ENCODE measurements at regions not wholly inside any gene's neighbourhood (a gene's known extent, or its start where the extent isn't known, plus 50 kb on each side); places are given as distances from the start of the nearest gene placed in this dataset.

- Histone ChIP-seq H3K9me3 (no peaks in the 10 kb centered on the region), H3K4me1 (ENCODE audit: insufficient read depth) (no peaks in the 10 kb centered on the region), H3K36me3 (no peaks in the 10 kb centered on the region), H3K4me3 (no peak overlapping the region), H3K27ac (no peak overlapping the region), H3K27me3 (no peaks in the 10 kb centered on the region)
- WGBS, 3 donors = 78 to 91% (median 81%) methylated on average over 1 of the region's 1 CpG
- intact Hi-C loops (cut with DNase I) = no loop called here
- TF ChIP-seq CTCF (IDR thresholded peaks at IDR 0.05) (no peak), POLR2A (IDR thresholded peaks at IDR 0.05) (no peak), EP300 (IDR thresholded peaks at IDR 0.05) (no peak)
- DNase-seq = no peak
Observed at GRCh38 chr7:9307131-9307530, 873.7 kb downstream of the NXPH1 start.

GRCh38 chr7:9324513-9324912 is 891.1 kb downstream of the NXPH1 start:
- no peak overlapping the region for H3K4me3 ChIP-seq
- H3K4me1 ChIP-seq (ENCODE audit: insufficient read depth) = no peaks in the 10 kb centered on the region
- no peak for TF ChIP-seq EP300 (IDR thresholded peaks at IDR 0.05)
- TF ChIP-seq CTCF (IDR thresholded peaks at IDR 0.05) = no peak
- TF ChIP-seq POLR2A (IDR thresholded peaks at IDR 0.05) = no peak
- H3K27me3 ChIP-seq = no peaks in the 10 kb centered on the region
- intact Hi-C loops (cut with DNase I) = no loop called here
- 32 to 39% (median 35%) methylated on average over 2 of the region's 2 CpGs for WGBS, 3 donors
- H3K36me3 ChIP-seq = no peaks in the 10 kb centered on the region
- no peaks in the 10 kb centered on the region for H3K9me3 ChIP-seq
- no peak overlapping the region for H3K27ac ChIP-seq
- DNase-seq = no peak

- no peak overlapping the region for H3K4me3 ChIP-seq
- H3K36me3 ChIP-seq = no peaks in the 10 kb centered on the region
- intact Hi-C loops (cut with DNase I) = no loop called here
- H3K9me3 ChIP-seq = no peaks in the 10 kb centered on the region
- H3K4me1 ChIP-seq (ENCODE audit: insufficient read depth) = no peaks in the 10 kb centered on the region
- 73 to 86% (median 76%) methylated on average over 2 of the region's 2 CpGs for WGBS, 3 donors
- no peak for DNase-seq
- no peak overlapping the region for H3K27ac ChIP-seq
- TF ChIP-seq CTCF (IDR thresholded peaks at IDR 0.05) (no peak), EP300 (IDR thresholded peaks at IDR 0.05) (no peak), POLR2A (IDR thresholded peaks at IDR 0.05) (no peak)
- no peaks in the 10 kb centered on the region for H3K27me3 ChIP-seq
Observed at GRCh38 chr7:9328296-9328695, 894.9 kb downstream of the NXPH1 start.

- TF ChIP-seq POLR2A (IDR thresholded peaks at IDR 0.05) (no peak), CTCF (IDR thresholded peaks at IDR 0.05) (no peak), EP300 (IDR thresholded peaks at IDR 0.05) (no peak)
- Histone ChIP-seq H3K4me3 (no peak overlapping the region), H3K27me3 (no peaks in the 10 kb centered on the region), H3K27ac (no peak overlapping the region), H3K4me1 (ENCODE audit: insufficient read depth) (no peaks in the 10 kb centered on the region), H3K36me3 (no peaks in the 10 kb centered on the region), H3K9me3 (no peaks in the 10 kb centered on the region)
- no peak for DNase-seq
- WGBS, 3 donors = 71 to 81% (median 74%) methylated on average over 3 of the region's 3 CpGs
- intact Hi-C loops (cut with DNase I) = no loop called here
Observed at GRCh38 chr7:9349625-9350024, 916.2 kb downstream of the NXPH1 start.

GRCh38 chr7:9391221-9391620 is 957.8 kb downstream of the NXPH1 start:
- Histone ChIP-seq H3K9me3 (no peaks in the 10 kb centered on the region), H3K27ac (no peak overlapping the region), H3K4me3 (no peak overlapping the region), H3K36me3 (no peaks in the 10 kb centered on the region), H3K27me3 (no peaks in the 10 kb centered on the region), H3K4me1 (ENCODE audit: insufficient read depth) (no peaks in the 10 kb centered on the region)
- TF ChIP-seq POLR2A (IDR thresholded peaks at IDR 0.05) (no peak), EP300 (IDR thresholded peaks at IDR 0.05) (no peak), CTCF (IDR thresholded peaks at IDR 0.05) (no peak)
- intact Hi-C loops (cut with DNase I) = no loop called here
- no peak for DNase-seq
- 44 to 59% (median 56%) methylated on average over 4 of the region's 4 CpGs for WGBS, 3 donors
